Pancreas (tissue), 10 donors: ENCODE measurements at regions not wholly inside any gene's neighbourhood (a gene's known extent, or its start where the extent isn't known, plus 50 kb on each side); places are given as distances from the start of the nearest gene placed in this dataset.
"Not testable (repeated sequence)": the region's sequence is repeated elsewhere in the genome, so short reads cannot be mapped to it uniquely, and the experiment has no call there.

Experiments
- ATAC-seq, 4 donors: fragments of 200-7000 bp; cut with Tn5 transposase; one replicate each; pipeline versions ENCODE4 v1.8.0 to v1.9.1; 2020; ENCODE audit warnings: mild to moderate bottlenecking in 4 of 4, moderate library complexity in 4 of 4
- DNase-seq, 6 donors: peaks; one replicate each; pipeline ENCODE4 v3.0.0-alpha.2; 2020
- FAIRE-seq: peaks from 2 replicates; lab custom pipeline; 2012; peaks lifted over from hg19 to GRCh38; lab: Jason Lieb, UNC
- H3K27ac ChIP-seq, 4 donors: fragments of 200-600 bp; sonication (generic); 1 replicate in 3 of 4; 2 replicates in 1 of 4; pipeline versions ENCODE4 v1.5.0 to v1.8.0; 2020
- H3K27me3 ChIP-seq, 4 donors: fragments of 200-600 bp; one replicate each; pipeline ENCODE4 v1.8.0; 2021
- H3K36me3 ChIP-seq, 3 donors: fragments of 200-600 bp; sonication (generic) in 1 of 3; one replicate each; pipeline versions ENCODE4 v1.5.0 to v1.8.0; 2020 to 2021
- H3K4me1 ChIP-seq, 3 donors: fragments of 200-600 bp; one replicate each; pipeline ENCODE4 v1.8.0; 2021
- H3K4me3 ChIP-seq, 4 donors: fragments of 200-600 bp; sonication (generic) in 2 of 4; one replicate each; pipeline versions ENCODE4 v1.5.0 to v1.8.0; 2020 to 2021
- H3K9me3 ChIP-seq, 4 donors: fragments of 200-600 bp; one replicate each; pipeline ENCODE4 v1.8.0; 2021
- WGBS, 2 donors: extraction: QIAGEN DNeasy Blood & Tissue Kit; methylation state at CpG; one replicate each; pipeline ENCODE4 v1.1.7; 2013; 5-methylcytosine and 5-hydroxymethylcytosine counted together
- intact Hi-C, 3 donors: fragments of 100-400 bp; cut with DNase I; formaldehyde crosslinking; loops; one replicate each; pipeline versions ENCODE4 v1.11.1 to v1.14.2; 2022
- TF ChIP-seq, protein P1 (sequence below), 4 donors: fragments of 200-600 bp; sonication (generic) in 3 of 4; IDR thresholded peaks; one replicate each; pipeline versions ENCODE4 v1.5.0 to v1.8.0; 2021; ENCODE audit warnings: antibody characterized with exemption in 4 of 4
- donor health status: healthy with polysubstance abuse.
- donor health status: DM: no; HTN: no; CAD: no; lungs with moderate emphysema.
- donor health status: DM: no; HTN: no; CAD: no.
- donor health status: control.
- donor health status: control.
- donor health status: Bipolar disorder and iron deficiency.
- donor health status: DM: yes; HTN: yes; CAD: no.
- donor health status: DM: no; HTN: no; CAD: no.
- donor health status: DM: no; HTN: no; CAD: no.
- donor health status: DM: yes; HTN: yes; CAD: no.

DNA sequence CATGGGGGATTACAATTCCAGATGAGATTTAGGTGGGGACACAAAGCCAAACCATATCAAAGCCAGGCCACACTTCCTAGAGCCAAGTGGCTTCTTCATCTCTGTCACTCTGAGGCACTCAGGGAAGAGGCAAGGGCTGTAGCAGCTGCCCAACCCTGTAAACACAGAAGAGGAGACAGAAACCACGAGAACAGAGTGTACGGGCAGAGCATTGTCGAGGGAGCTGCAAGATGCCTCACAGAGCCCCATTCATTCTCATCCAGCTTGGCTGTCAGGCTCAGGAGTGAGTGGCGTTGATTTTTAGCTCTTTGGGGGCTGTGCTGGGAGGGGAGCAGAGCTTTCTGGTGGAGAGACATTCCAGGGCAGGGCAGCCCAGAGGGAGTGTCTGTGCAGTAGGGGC, 117.2 kb upstream of the SALL1 start:
- intact Hi-C loops = no loop called here
- Histone ChIP-seq H3K27ac (no peak overlapping the region), H3K4me3 (no peak overlapping the region), H3K4me1 (no peaks in the 10 kb centered on the region), H3K36me3 (no peaks in the 10 kb centered on the region), H3K9me3 (no peaks in the 10 kb centered on the region), H3K27me3 (no peaks in the 10 kb centered on the region)
- FAIRE-seq (no peak), ATAC-seq (no peak), DNase-seq (no peak)
- WGBS, 2 donors = 48 to 54% methylated on average over 4 of the region's 4 CpGs
- TF ChIP-seq, protein P1, sequence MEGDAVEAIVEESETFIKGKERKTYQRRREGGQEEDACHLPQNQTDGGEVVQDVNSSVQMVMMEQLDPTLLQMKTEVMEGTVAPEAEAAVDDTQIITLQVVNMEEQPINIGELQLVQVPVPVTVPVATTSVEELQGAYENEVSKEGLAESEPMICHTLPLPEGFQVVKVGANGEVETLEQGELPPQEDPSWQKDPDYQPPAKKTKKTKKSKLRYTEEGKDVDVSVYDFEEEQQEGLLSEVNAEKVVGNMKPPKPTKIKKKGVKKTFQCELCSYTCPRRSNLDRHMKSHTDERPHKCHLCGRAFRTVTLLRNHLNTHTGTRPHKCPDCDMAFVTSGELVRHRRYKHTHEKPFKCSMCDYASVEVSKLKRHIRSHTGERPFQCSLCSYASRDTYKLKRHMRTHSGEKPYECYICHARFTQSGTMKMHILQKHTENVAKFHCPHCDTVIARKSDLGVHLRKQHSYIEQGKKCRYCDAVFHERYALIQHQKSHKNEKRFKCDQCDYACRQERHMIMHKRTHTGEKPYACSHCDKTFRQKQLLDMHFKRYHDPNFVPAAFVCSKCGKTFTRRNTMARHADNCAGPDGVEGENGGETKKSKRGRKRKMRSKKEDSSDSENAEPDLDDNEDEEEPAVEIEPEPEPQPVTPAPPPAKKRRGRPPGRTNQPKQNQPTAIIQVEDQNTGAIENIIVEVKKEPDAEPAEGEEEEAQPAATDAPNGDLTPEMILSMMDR (IDR thresholded peaks at IDR 0.05) = no peak

GRCh38 chr16:51267681-51268080, 116.6 kb upstream of the SALL1 start:
- no peak overlapping the region for H3K4me3 ChIP-seq
- H3K27me3 ChIP-seq = no peaks in the 10 kb centered on the region
- no peak for DNase-seq
- no peaks in the 10 kb centered on the region for H3K36me3 ChIP-seq
- intact Hi-C loops = no loop called here
- H3K9me3 ChIP-seq = no peaks in the 10 kb centered on the region
- no peaks in the 10 kb centered on the region for H3K4me1 ChIP-seq
- H3K27ac ChIP-seq = no peak overlapping the region
- TF ChIP-seq, protein P1 (IDR thresholded peaks at IDR 0.05) = no peak
- FAIRE-seq = no peak
- ATAC-seq = no peak
- WGBS, 2 donors = 80 to 82% methylated on average over 3 of the region's 3 CpGs

- WGBS, 2 donors = 36 to 55% methylated on average over 1 of the region's 1 CpG
- H3K4me3 ChIP-seq = no peak overlapping the region
- no peaks in the 10 kb centered on the region for H3K9me3 ChIP-seq
- H3K27me3 ChIP-seq = no peaks in the 10 kb centered on the region
- H3K4me1 ChIP-seq = no peaks in the 10 kb centered on the region
- ATAC-seq (no peak), FAIRE-seq (no peak), DNase-seq (no peak)
- no peak overlapping the region for H3K27ac ChIP-seq
- intact Hi-C loops = no loop called here
- TF ChIP-seq, protein P1 (IDR thresholded peaks at IDR 0.05) = no peak
- H3K36me3 ChIP-seq = no peaks in the 10 kb centered on the region
Observed at GRCh38 chr16:51262428-51262827, 111.4 kb upstream of the SALL1 start.

- no peak for ATAC-seq
- Histone ChIP-seq H3K27me3 (no peaks in the 10 kb centered on the region), H3K9me3 (no peaks in the 10 kb centered on the region), H3K4me1 (no peaks in the 10 kb centered on the region), H3K27ac (no peak overlapping the region), H3K36me3 (no peaks in the 10 kb centered on the region), H3K4me3 (no peak overlapping the region)
- DNase-seq = no peak
- WGBS, 2 donors = 65 to 86% methylated on average over 1 of the region's 1 CpG
- FAIRE-seq = no peak
- TF ChIP-seq, protein P1 (IDR thresholded peaks at IDR 0.05) = no peak
- intact Hi-C loops = no loop called here
Observed at GRCh38 chr16:51261919-51262318, 110.8 kb upstream of the SALL1 start.

DNA sequence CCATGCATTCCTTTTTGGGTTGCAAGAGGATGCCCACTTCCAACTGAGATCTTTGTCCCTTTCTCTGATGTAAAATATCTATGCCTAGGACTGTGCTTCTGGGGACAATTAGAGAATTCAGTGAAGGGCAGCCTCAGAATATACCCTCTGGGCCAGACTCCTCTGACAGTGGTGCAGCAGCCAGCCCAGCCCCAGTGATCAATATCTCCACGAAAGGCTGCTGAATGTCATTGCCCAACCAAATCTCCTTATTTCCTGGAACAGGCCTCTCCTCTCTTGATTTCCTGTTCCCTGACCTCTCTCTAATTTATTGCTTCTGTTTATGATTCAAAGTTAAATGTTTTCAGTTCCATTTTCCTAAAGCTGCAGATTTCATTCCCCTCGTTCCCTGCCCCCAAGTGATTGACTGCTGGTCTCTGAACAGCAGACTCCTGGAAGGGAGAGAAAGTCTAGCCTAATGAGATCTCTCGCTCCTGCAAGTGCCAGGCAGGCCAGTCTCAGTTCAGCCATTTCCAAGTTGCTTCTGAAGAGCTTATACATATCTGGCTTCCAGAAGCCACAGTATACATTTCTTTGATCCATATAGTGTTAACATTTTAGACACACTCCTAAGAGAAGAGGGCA, 104.4 kb upstream of the SALL1 start:
- WGBS, 2 donors = 59 to 65% methylated on average over 3 of the region's 3 CpGs
- no peak overlapping the region for H3K27ac ChIP-seq
- intact Hi-C loops = no loop called here
- ATAC-seq (no peak), DNase-seq (no peak), FAIRE-seq (no peak)
- H3K4me1 ChIP-seq = no peaks in the 10 kb centered on the region
- H3K27me3 ChIP-seq = peaks cover 0 to 3% (median 0%) of the 10 kb centered on the region in 4 donors
- H3K9me3 ChIP-seq = no peaks in the 10 kb centered on the region
- H3K36me3 ChIP-seq = no peaks in the 10 kb centered on the region
- H3K4me3 ChIP-seq = no peak overlapping the region
- TF ChIP-seq, protein P1 (IDR thresholded peaks at IDR 0.05) = no peak

GRCh38 chr16:51254390-51254789, 103.3 kb upstream of the SALL1 start:
- FAIRE-seq, H3K27ac ChIP-seq, H3K4me3 ChIP-seq, intact Hi-C loops, H3K36me3 ChIP-seq, DNase-seq, H3K27me3 ChIP-seq, ATAC-seq, H3K4me1 ChIP-seq, H3K9me3 ChIP-seq: not testable (repeated sequence)
- 78 to 85% methylated on average over 7 of the region's 7 CpGs for WGBS, 2 donors
